ENCODE measurements at regions not wholly inside any gene's neighbourhood (a gene's known extent, or its start where the extent isn't known, plus 50 kb on each side); places are given as distances from the start of the nearest gene placed in this dataset.
A peak's percentile ranks its signal among the peaks of the same experiment; 100 is the strongest.
"Not testable (repeated sequence)": the region's sequence is repeated elsewhere in the genome, so short reads cannot be mapped to it uniquely, and the experiment has no call there.

- DNase-seq: peak; percentile 57
Observed at GRCh38 chr16:7938175-7938574, 605.5 kb downstream of the RBFOX1 start.

- no peak for DNase-seq
Observed at GRCh38 chr16:7921345-7921744, 588.7 kb downstream of the RBFOX1 start.

GRCh38 chr16:7919782-7920181, 587.1 kb downstream of the RBFOX1 start:
- DNase-seq: no peak

- DNase-seq: no peak
Observed at GRCh38 chr16:7914748-7915147, 582.1 kb downstream of the RBFOX1 start.

- no peak for DNase-seq
Observed at GRCh38 chr16:7912132-7912531, 579.5 kb downstream of the RBFOX1 start.

- no peak for DNase-seq
Observed at GRCh38 chr16:7910116-7910515, 577.5 kb downstream of the RBFOX1 start.

- peak; percentile 20 for DNase-seq
Observed at GRCh38 chr16:7888411-7888810, 555.8 kb downstream of the RBFOX1 start.

- DNase-seq: peak; percentile 6
Observed at GRCh38 chr16:7887316-7887715, 554.7 kb downstream of the RBFOX1 start.

- no peak for DNase-seq
Observed at GRCh38 chr16:7871979-7872378, 539.3 kb downstream of the RBFOX1 start.

- DNase-seq: no peak
Observed at GRCh38 chr16:7871371-7871770, 538.7 kb downstream of the RBFOX1 start.

GRCh38 chr16:7867831-7868230, 535.2 kb downstream of the RBFOX1 start:
- no peak for DNase-seq

- no peak for DNase-seq
Observed at GRCh38 chr16:7866144-7866543, 533.5 kb downstream of the RBFOX1 start.

GRCh38 chr16:7865393-7865792, 532.7 kb downstream of the RBFOX1 start:
- not testable (repeated sequence) for DNase-seq

GRCh38 chr16:7861891-7862582, 529.4 kb downstream of the RBFOX1 start:
- peak; percentile 42 for DNase-seq

- DNase-seq: no peak
Observed at GRCh38 chr16:7853197-7853596, 520.6 kb downstream of the RBFOX1 start.

GRCh38 chr16:7849841-7850240, 517.2 kb downstream of the RBFOX1 start:
- DNase-seq: no peak

GRCh38 chr16:7843261-7843660, 510.6 kb downstream of the RBFOX1 start:
- peak; percentile 46 for DNase-seq

GRCh38 chr16:7839568-7839967, 506.9 kb downstream of the RBFOX1 start:
- peak; percentile 43 for DNase-seq

- peak; percentile 33 for DNase-seq
Observed at GRCh38 chr16:7834771-7835431, 502.3 kb downstream of the RBFOX1 start.

- no peak for DNase-seq
Observed at GRCh38 chr16:7820816-7821215, 488.2 kb downstream of the RBFOX1 start.

- peak; percentile 33 for DNase-seq
Observed at GRCh38 chr16:7805686-7806396, 473.2 kb downstream of the RBFOX1 start.

- DNase-seq: no peak
Observed at GRCh38 chr16:7804635-7805195, 472.1 kb downstream of the RBFOX1 start.

- no peak for DNase-seq
Observed at GRCh38 chr16:7792346-7792745, 459.7 kb downstream of the RBFOX1 start.
